ENCODE measurements at regions not wholly inside any gene's neighbourhood (a gene's known extent, or its start where the extent isn't known, plus 50 kb on each side); places are given as distances from the start of the nearest gene placed in this dataset.

- no peaks in the 10 kb centered on the region for H3K4me1 ChIP-seq (ENCODE audit: insufficient read depth, low read length)
- no peak overlapping the region for H3K27ac Mint-ChIP-seq (ENCODE audit: unreplicated experiment)
- H3K4me3 ChIP-seq (ENCODE audit: insufficient read depth, low read depth, low read length) = no peak overlapping the region
- H3K36me3 Mint-ChIP-seq (ENCODE audit: low read depth, unreplicated experiment) = no peaks in the 10 kb centered on the region
- H3K27me3 Mint-ChIP-seq (ENCODE audit: low read depth, unreplicated experiment) = peaks cover 8% of the 10 kb centered on the region
- FAIRE-seq (peak; percentile 47), DNase-seq (ENCODE audit: low read depth) (peak; percentile 27)
- TF ChIP-seq CTCF (IDR thresholded peaks at IDR 0.05; ENCODE audit: insufficient read depth, low read depth, low read length) (peak; percentile 74), EZH2 (IDR thresholded peaks at IDR 0.05; ENCODE audit: insufficient read depth, low read length) (no peak)
- H3K4me1 Mint-ChIP-seq (ENCODE audit: low read depth, unreplicated experiment) = peaks cover 1% of the 10 kb centered on the region
- no peak overlapping the region for H3K27ac ChIP-seq (ENCODE audit: low read depth, low read length)
- H3K9ac ChIP-seq (ENCODE audit: low read length) = no peak overlapping the region
- H3K9me3 Mint-ChIP-seq (ENCODE audit: unreplicated experiment) = no peaks in the 10 kb centered on the region
- no peak overlapping the region for H2AFZ ChIP-seq (ENCODE audit: low read depth, low read length)
- no peak overlapping the region for H3K4me2 ChIP-seq (ENCODE audit: low read length)
- H3K4me3 Mint-ChIP-seq (ENCODE audit: unreplicated experiment) = no peak overlapping the region
- no peaks in the 10 kb centered on the region for H4K20me1 ChIP-seq (ENCODE audit: insufficient read depth, low read length)
- no peaks in the 10 kb centered on the region for H3K27me3 ChIP-seq (ENCODE audit: insufficient read depth, low read length)
- H3K9me3 ChIP-seq (ENCODE audit: insufficient read depth, low read depth, low read length) = no peaks in the 10 kb centered on the region
- no peaks in the 10 kb centered on the region for H3K79me2 ChIP-seq (ENCODE audit: insufficient read depth, low read length)
- no peaks in the 10 kb centered on the region for H3K36me3 ChIP-seq (ENCODE audit: insufficient read depth, low read length)
These were observed 283.1 kb downstream of the LMX1A start for GRCh38 chr1:165073185-165074007.

- Mint-ChIP-seq H3K9me3 (ENCODE audit: unreplicated experiment) (no peaks in the 10 kb centered on the region), H3K36me3 (ENCODE audit: low read depth, unreplicated experiment) (no peaks in the 10 kb centered on the region), H3K27ac (ENCODE audit: unreplicated experiment) (no peak overlapping the region), H3K4me1 (ENCODE audit: low read depth, unreplicated experiment) (peaks cover 1% of the 10 kb centered on the region), H3K27me3 (ENCODE audit: low read depth, unreplicated experiment) (peaks cover 3% of the 10 kb centered on the region), H3K4me3 (ENCODE audit: unreplicated experiment) (no peak overlapping the region)
- TF ChIP-seq EZH2 (IDR thresholded peaks at IDR 0.05; ENCODE audit: insufficient read depth, low read length) (no peak), CTCF (IDR thresholded peaks at IDR 0.05; ENCODE audit: insufficient read depth, low read depth, low read length) (no peak)
- Histone ChIP-seq H3K4me1 (ENCODE audit: insufficient read depth, low read length) (no peaks in the 10 kb centered on the region), H2AFZ (ENCODE audit: low read depth, low read length) (no peak overlapping the region), H3K27me3 (ENCODE audit: insufficient read depth, low read length) (no peaks in the 10 kb centered on the region), H3K9ac (ENCODE audit: low read length) (no peak overlapping the region), H3K27ac (ENCODE audit: low read depth, low read length) (no peak overlapping the region), H3K9me3 (ENCODE audit: insufficient read depth, low read depth, low read length) (no peaks in the 10 kb centered on the region), H3K4me2 (ENCODE audit: low read length) (no peak overlapping the region), H3K79me2 (ENCODE audit: insufficient read depth, low read length) (no peaks in the 10 kb centered on the region), H3K36me3 (ENCODE audit: insufficient read depth, low read length) (no peaks in the 10 kb centered on the region), H3K4me3 (ENCODE audit: insufficient read depth, low read depth, low read length) (no peak overlapping the region), H4K20me1 (ENCODE audit: insufficient read depth, low read length) (no peaks in the 10 kb centered on the region)
- FAIRE-seq = no peak
- DNase-seq (ENCODE audit: low read depth) = no peak
These were observed 285.8 kb downstream of the LMX1A start for GRCh38 chr1:165070675-165071074.

DNA sequence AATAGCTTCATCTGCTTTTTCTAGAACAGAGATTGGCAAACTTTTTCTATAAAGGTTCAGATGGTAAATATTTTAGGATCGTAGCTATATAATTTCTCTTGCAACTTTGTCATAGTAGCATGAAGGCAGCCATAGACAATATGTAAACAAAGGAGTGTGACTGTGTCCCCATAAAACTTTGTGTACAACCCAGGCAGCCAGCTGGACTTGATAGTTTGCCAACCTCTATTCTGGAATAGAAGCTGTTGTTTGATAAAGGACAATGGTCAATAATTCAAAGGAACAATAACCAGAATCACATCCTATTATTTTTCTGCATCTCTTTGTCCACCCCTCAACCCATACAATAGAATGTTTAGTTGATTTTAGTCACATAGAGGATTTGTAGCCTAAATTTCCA, 286.7 kb downstream of the LMX1A start:
- no peak for FAIRE-seq

More for the DNA sequence above, 286.7 kb downstream of the LMX1A start:
- H2AFZ ChIP-seq (ENCODE audit: low read depth, low read length) = no peak overlapping the region
- H3K4me3 ChIP-seq (ENCODE audit: insufficient read depth, low read depth, low read length) = no peak overlapping the region
- H3K27ac Mint-ChIP-seq (ENCODE audit: unreplicated experiment) = no peak overlapping the region
- H3K27me3 ChIP-seq (ENCODE audit: insufficient read depth, low read length) = no peaks in the 10 kb centered on the region
- no peak for TF ChIP-seq EZH2 (IDR thresholded peaks at IDR 0.05; ENCODE audit: insufficient read depth, low read length)
- TF ChIP-seq CTCF (IDR thresholded peaks at IDR 0.05; ENCODE audit: insufficient read depth, low read depth, low read length) = no peak
- no peak for DNase-seq (ENCODE audit: low read depth)
- no peak overlapping the region for H3K4me3 Mint-ChIP-seq (ENCODE audit: unreplicated experiment)
- no peaks in the 10 kb centered on the region for H4K20me1 ChIP-seq (ENCODE audit: insufficient read depth, low read length)
- H3K79me2 ChIP-seq (ENCODE audit: insufficient read depth, low read length) = no peaks in the 10 kb centered on the region
- no peaks in the 10 kb centered on the region for H3K9me3 Mint-ChIP-seq (ENCODE audit: unreplicated experiment)
- no peaks in the 10 kb centered on the region for H3K9me3 ChIP-seq (ENCODE audit: insufficient read depth, low read depth, low read length)
- H3K9ac ChIP-seq (ENCODE audit: low read length) = no peak overlapping the region
- no peak overlapping the region for H3K4me2 ChIP-seq (ENCODE audit: low read length)
- H3K27ac ChIP-seq (ENCODE audit: low read depth, low read length) = no peak overlapping the region
- H3K4me1 Mint-ChIP-seq (ENCODE audit: low read depth, unreplicated experiment) = peaks cover 1% of the 10 kb centered on the region
- no peaks in the 10 kb centered on the region for H3K36me3 ChIP-seq (ENCODE audit: insufficient read depth, low read length)
- no peaks in the 10 kb centered on the region for H3K4me1 ChIP-seq (ENCODE audit: insufficient read depth, low read length)
- H3K27me3 Mint-ChIP-seq (ENCODE audit: low read depth, unreplicated experiment) = peaks cover 3% of the 10 kb centered on the region
- no peaks in the 10 kb centered on the region for H3K36me3 Mint-ChIP-seq (ENCODE audit: low read depth, unreplicated experiment)
